ENCODE measurements at regions not wholly inside any gene's neighbourhood (a gene's known extent, or its start where the extent isn't known, plus 50 kb on each side); places are given as distances from the start of the nearest gene placed in this dataset.

GRCh38 chr1:29648026-29648425 lies 411.7 kb downstream of the PTPRU start:
- Histone ChIP-seq H2AFZ (ENCODE audit: control insufficient read depth, low read length) (no peak overlapping the region), H3K4me3 (ENCODE audit: control insufficient read depth in 2 of 3, extremely low read depth in 1 of 3, insufficient read depth in 2 of 3, low read depth in 1 of 3, low read length in 3 of 3) (no peak overlapping the region), H3K4me1 (ENCODE audit: control insufficient read depth, extremely low read depth, insufficient read depth, low read length) (peaks cover 10% of the 10 kb centered on the region), H3K4me2 (ENCODE audit: control insufficient read depth, extremely low read depth, insufficient read depth, low read depth, low read length) (no peak overlapping the region), H4K20me1 (ENCODE audit: control insufficient read depth, extremely low read depth, insufficient read depth, low read length) (no peaks in the 10 kb centered on the region), H3K9me1 (ENCODE audit: control insufficient read depth, extremely low read depth, insufficient read depth, low read length) (no peaks in the 10 kb centered on the region), H3K27me3 (ENCODE audit: control insufficient read depth, extremely low read depth, insufficient read depth, low read length) (no peaks in the 10 kb centered on the region), H3K9me3 (ENCODE audit: control insufficient read depth, low read depth, low read length) (no peaks in the 10 kb centered on the region), H3K27ac (ENCODE audit: control insufficient read depth, insufficient read depth, low read length) (no peak overlapping the region), H3K9ac (ENCODE audit: control insufficient read depth, extremely low read depth, insufficient read depth, low read length) (no peak overlapping the region), H3K79me2 (ENCODE audit: control insufficient read depth, insufficient read depth, low read length) (no peaks in the 10 kb centered on the region), H3K36me3 (ENCODE audit: control insufficient read depth in 2 of 2, extremely low read depth in 1 of 2, insufficient read depth in 2 of 2, low read length in 2 of 2) (no peaks in the 10 kb centered on the region)
- FAIRE-seq (no peak), DNase-seq (ENCODE audit: low read depth, low spot score) (no peak)
- TF ChIP-seq CTCF (optimal IDR thresholded peaks at IDR 0.05 in 1 of 3, IDR thresholded peaks at IDR 0.05 in 1 of 3, conservative IDR thresholded peaks at IDR 0.05 in 1 of 3; ENCODE audit: extremely low read depth in 1 of 3, insufficient read depth in 2 of 3, low read length in 3 of 3) (no peak), EZH2 (IDR thresholded peaks at IDR 0.05; ENCODE audit: low read length) (no peak)
- dilution Hi-C loops (cut with MboI; ENCODE audit: extremely low pct_ligation_motif_present, low sequenced_read_pairs): no loop called here

DNA sequence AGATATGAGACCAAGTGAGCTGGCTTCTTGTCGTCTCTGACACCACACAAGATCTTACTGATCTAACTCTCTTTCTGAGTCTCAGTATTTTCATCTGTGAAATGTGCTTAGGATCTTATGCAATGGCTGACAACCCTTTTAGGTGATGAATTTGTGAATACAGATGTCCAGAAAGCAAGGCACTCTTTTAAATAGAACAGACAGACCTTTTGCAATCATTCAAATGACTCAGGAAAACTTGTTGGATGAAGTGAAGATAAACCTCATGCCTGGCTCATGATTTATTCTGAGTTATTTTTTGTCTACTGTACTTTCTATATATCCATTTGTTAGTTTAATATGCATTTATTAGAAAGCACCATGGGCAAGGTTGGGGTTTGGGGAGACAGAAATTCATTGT lies 411.3 kb downstream of the PTPRU start:
- FAIRE-seq: no peak
- H3K79me2 ChIP-seq (ENCODE audit: control insufficient read depth, insufficient read depth, low read length): no peaks in the 10 kb centered on the region
- dilution Hi-C loops (cut with MboI; ENCODE audit: extremely low pct_ligation_motif_present, low sequenced_read_pairs): no loop called here
- DNase-seq (ENCODE audit: low read depth, low spot score): no peak
- H3K4me1 ChIP-seq (ENCODE audit: control insufficient read depth, extremely low read depth, insufficient read depth, low read length): peaks cover 10% of the 10 kb centered on the region
- H3K27ac ChIP-seq (ENCODE audit: control insufficient read depth, insufficient read depth, low read length): no peak overlapping the region
- no peak overlapping the region for H3K4me3 ChIP-seq (ENCODE audit: control insufficient read depth in 2 of 3, extremely low read depth in 1 of 3, insufficient read depth in 2 of 3, low read depth in 1 of 3, low read length in 3 of 3)
- H3K9ac ChIP-seq (ENCODE audit: control insufficient read depth, extremely low read depth, insufficient read depth, low read length): no peak overlapping the region
- H3K27me3 ChIP-seq (ENCODE audit: control insufficient read depth, extremely low read depth, insufficient read depth, low read length): no peaks in the 10 kb centered on the region
- H3K4me2 ChIP-seq (ENCODE audit: control insufficient read depth, extremely low read depth, insufficient read depth, low read depth, low read length): no peak overlapping the region
- no peaks in the 10 kb centered on the region for H3K9me1 ChIP-seq (ENCODE audit: control insufficient read depth, extremely low read depth, insufficient read depth, low read length)
- TF ChIP-seq EZH2 (IDR thresholded peaks at IDR 0.05; ENCODE audit: low read length) (no peak), CTCF (optimal IDR thresholded peaks at IDR 0.05 in 1 of 3, IDR thresholded peaks at IDR 0.05 in 1 of 3, conservative IDR thresholded peaks at IDR 0.05 in 1 of 3; ENCODE audit: extremely low read depth in 1 of 3, insufficient read depth in 2 of 3, low read length in 3 of 3) (no peak)
- no peaks in the 10 kb centered on the region for H4K20me1 ChIP-seq (ENCODE audit: control insufficient read depth, extremely low read depth, insufficient read depth, low read length)
- no peaks in the 10 kb centered on the region for H3K36me3 ChIP-seq (ENCODE audit: control insufficient read depth in 2 of 2, extremely low read depth in 1 of 2, insufficient read depth in 2 of 2, low read length in 2 of 2)
- H3K9me3 ChIP-seq (ENCODE audit: control insufficient read depth, low read depth, low read length): no peaks in the 10 kb centered on the region
- H2AFZ ChIP-seq (ENCODE audit: control insufficient read depth, low read length): no peak overlapping the region

Data from keratinocyte (primary cell).